HG02571 (cell line): ENCODE measurements at regions not wholly inside any gene's neighbourhood (a gene's known extent, or its start where the extent isn't known, plus 50 kb on each side); places are given as distances from the start of the nearest gene placed in this dataset.

Source experiments
- ATAC-seq: cut with Tn5 transposase; IDR thresholded peaks from one replicate; pipeline ENCODE4 v1.9.1; 2021; ENCODE audit warnings: mild to moderate bottlenecking, moderate library complexity; ENCODE audit not compliant: unreplicated experiment

GRCh38 chr6:74785236-74785635 lies 420.6 kb downstream of the COL12A1 start:
- ATAC-seq = no peak

DNA sequence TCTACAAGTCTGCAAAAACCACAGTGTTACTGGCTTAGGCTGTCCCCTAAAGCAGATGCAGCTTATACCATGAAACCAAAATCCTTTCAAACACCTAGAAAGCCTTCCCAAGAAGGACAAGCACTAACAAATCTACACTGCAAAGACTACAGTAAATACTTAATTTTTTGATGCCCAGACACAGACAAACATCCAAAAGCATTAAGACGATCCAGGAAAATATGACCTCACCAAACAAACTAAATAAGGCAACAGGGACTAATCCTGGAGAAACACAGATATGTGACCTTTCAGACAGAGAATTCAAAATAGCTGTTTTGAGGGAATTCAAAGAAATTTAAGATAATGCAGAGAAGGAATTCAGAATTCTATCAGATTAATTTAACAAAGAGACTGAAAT lies 423.5 kb downstream of the COL12A1 start:
- ATAC-seq = no peak

DNA sequence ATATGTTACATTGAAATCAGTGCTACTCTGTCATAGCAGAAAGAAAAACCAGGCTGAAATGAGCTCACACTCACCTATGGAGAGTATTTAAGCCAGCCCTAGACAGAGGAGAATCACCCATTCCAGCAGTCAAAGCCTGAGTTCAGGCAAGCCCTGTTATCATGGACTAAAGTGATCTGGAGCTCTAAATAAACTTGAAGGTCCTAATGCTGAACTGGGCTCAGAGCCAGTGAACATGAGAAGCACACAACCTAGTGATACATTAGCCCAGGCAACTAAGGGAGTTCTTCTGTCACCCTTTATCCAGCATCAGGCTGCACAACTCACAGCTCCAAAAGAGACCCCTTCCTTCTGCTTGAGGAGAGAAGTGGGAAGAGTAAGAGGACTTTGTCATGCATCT lies 425.0 kb downstream of the COL12A1 start:
- ATAC-seq = no peak

GRCh38 chr6:74768738-74769137 lies 437.1 kb downstream of the COL12A1 start:
- ATAC-seq = no peak

GRCh38 chr6:74768120-74768519 lies 437.7 kb downstream of the COL12A1 start:
- ATAC-seq = no peak

- no peak for ATAC-seq
Measured at GRCh38 chr6:74765486-74765885, 440.4 kb downstream of the COL12A1 start.

DNA sequence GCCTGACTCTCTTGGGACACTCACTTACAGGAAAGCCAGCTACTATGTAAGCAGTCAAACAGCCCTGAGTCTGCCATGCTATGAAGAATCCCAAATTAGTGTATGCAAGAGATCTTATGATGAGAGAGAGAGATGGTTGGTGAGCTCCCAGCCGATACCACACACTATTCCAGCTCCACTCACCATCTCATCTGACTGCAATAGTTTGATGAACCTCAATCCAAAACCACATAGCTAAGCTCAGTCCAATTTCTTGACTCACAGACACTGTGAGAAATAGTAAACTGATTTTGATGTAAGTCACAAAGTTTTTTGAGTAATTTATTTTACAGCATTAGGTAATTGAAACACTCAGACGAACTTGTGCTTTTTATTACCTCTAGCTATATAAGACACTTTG lies 441.4 kb downstream of the COL12A1 start:
- ATAC-seq = no peak

- ATAC-seq = no peak
Measured at GRCh38 chr6:74762841-74763240, 443.0 kb downstream of the COL12A1 start.

DNA sequence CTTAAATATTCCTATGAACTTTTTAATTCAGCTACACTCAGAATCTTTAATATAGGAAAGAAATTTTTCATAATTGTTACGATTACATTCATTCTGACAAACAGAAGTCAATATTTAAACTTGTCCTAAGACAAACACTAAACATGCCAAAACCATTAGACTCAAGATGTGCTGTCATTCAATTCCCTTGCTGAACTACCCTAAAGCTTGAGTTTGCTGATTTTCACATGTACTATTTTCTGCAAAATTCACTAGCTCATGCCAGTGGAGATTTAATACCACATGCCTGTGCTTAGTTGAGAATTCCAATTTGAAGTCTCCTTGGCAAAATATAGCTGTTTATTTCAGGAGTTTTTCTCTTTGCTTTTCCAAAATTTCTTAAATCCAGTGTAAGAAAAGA lies 448.0 kb downstream of the COL12A1 start:
- ATAC-seq = no peak

GRCh38 chr6:74756923-74757322 lies 448.9 kb downstream of the COL12A1 start:
- ATAC-seq = no peak

DNA sequence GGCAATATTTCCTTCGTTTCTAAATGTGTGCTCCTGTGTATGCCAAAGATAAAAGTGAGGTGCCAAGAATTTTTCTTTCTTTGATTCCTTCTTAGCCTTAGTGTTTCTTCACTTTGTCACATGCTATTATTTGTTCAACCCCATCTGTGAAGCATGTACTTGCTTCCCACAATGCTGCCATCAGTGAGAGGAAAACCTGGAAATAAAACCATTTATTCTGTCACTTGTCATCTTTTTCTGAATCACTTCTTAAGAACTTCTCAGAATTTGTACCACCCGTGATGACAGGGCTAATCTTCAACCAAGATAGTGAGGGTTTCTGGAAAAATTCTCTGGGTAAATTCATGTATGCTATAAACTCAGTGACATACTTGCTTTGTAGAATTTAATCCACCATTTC lies 450.1 kb downstream of the COL12A1 start:
- no peak for ATAC-seq

DNA sequence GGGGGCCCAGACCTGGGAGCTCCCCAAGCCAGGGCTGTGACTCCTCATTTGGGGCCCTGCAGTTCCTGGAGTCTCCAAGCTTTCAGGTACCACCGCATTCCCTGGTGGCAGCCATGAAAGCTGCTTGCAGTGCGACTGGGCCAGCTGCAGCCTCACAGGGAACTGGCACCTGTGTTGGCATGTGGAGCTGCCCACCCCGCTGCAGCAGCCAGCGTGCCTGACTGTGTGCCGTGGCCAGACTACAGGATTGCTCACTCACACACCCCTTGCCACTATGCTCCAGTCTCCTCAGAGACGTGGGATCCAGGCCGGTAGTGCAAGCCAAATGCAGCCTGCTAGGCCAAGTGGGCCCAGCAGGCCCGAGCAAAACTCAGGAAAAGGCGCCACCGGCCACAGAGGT lies 450.7 kb downstream of the COL12A1 start:
- ATAC-seq = no peak

DNA sequence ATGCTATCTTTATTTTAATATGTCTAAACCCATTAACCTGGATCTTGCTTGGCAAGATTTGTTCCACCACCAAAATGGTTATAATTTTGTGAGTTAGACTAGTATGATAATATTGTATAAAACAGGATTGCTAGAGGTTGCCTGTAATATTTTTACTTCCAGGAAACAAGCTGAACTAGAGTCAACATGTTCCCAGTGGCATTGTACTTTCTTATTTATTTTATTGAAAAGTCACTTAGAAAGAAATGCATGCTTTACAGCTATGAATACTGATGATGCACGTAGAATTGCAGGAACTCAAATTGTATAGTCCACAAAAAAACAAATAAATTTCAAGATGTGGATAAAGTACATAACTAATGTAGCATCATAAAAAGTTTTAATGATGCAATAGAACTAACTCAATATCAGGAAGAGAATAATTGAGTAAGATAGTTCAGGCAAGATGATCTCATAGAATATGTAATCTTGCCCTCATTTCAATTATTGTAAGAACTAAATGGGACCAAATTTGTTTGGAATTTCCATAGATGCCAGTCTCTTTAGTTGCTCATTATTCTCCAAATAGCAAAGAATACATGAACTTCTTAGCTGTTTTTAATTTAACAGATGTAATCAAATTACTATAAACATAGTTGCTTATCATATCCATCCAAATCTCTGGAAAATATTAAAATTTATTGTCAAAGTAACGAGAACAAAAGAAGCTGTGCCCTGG lies 451.8 kb downstream of the COL12A1 start:
- ATAC-seq = no peak

DNA sequence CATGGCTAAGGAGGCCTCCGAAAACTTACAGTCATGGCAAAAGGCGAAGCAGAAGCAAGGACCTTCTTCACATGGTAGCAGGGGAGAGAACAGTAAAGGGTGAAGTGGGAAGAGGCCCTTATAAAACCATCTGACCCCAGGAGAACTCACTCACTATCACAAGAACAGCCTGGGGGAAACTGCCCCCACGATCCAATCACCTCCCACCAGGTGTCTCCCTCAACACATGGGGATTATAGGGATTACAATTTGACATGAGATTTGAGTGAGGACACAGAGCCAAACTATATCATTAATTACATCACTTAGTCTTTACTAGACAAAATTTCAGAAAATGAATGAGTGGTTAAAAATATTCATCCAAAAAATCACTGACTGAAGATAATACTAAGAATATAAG lies 453.6 kb downstream of the COL12A1 start:
- no peak for ATAC-seq

DNA sequence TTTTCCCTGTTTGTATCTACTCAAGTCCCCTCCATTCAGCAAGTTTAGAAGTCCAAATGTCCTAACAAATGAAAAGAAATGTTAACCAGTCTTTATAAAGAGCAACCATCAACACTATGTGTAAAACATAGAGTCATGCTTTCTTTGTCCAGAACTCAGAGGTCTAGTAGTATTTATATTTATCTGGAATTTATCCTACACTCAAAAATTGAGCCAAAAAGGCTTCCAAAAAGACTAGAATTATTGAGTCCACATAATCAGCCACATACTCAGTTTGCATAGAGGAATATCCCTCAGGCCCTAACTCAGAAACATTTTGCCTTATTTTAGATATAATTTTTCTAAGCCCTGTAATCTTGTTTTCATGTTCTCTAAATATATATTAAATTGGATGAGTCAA lies 455.0 kb downstream of the COL12A1 start:
- ATAC-seq = no peak

DNA sequence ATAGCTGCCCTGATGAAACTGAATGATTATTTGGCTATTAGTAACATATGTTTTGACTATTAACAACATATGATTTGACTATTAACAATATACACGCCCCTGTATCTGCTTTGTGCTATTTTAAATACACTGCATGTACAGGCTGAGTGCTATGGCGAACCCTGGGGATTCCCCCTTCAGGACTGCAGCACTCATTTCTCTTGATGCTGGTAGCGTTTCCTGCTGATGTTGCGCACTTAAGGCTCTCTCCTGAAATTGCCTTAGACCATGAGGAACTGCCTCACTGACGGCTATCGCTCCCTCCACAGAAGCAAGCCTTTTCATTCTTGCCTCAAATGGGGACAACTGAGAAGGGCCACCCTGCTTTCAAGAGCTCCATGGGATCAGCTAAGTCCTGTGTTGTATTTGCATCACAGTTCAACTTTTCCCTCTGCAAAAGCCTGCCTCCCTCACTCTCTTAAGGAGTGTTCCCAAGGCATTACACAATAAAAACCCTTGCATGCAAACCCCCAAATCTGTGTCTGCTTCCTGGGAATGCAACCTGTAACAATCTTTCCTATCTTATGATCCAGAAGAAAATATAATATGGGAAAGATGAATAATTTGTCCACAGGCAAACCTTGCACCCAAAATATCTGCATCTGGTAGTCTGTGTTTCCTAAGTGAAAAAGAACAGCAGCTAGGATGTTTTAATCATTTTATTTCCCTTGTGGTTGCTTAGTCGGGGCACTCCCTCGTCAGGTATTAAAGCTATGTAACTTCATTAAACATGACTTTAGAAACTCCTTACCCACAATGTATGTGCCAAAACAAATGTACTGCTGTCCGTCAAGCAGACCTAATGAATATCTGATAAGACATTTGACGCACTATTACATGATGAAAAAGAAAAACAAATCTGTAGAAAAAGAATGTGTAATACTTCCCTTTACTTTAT lies 456.4 kb downstream of the COL12A1 start:
- no peak for ATAC-seq

- no peak for ATAC-seq
Measured at GRCh38 chr6:74745670-74746069, 460.2 kb downstream of the COL12A1 start.

DNA sequence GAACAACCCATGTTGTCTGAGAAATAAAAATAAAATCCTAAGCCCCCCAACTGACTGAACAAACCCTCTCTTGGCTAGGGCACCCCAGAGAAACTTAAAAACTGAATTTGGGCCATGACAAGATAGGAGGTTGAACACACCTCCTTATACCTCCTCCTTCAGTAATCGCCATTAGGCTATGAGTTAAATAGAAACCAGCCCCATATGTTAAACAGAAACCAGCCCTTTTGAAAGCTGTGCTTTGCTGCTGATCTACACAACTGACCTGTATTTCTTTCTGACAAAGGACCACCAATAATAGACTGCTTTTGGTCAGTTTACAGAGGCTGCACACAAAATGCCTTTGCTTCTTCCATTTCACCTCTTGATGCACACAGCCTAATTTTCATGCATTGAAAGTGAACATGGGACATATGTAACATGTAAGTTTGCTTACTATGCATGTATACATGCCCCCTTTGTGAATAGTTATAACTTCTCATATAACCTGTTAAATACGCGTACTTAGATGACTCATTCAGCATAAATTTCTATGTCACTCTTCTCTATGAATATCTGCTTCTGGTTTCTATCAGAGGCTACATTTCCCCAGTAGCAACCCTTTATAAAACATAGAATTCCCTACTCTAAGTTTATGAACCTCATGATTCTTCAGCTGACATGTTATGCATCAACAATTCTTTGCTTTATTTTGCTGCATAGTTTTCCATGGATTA lies 462.9 kb downstream of the COL12A1 start:
- ATAC-seq = peak; percentile 81

DNA sequence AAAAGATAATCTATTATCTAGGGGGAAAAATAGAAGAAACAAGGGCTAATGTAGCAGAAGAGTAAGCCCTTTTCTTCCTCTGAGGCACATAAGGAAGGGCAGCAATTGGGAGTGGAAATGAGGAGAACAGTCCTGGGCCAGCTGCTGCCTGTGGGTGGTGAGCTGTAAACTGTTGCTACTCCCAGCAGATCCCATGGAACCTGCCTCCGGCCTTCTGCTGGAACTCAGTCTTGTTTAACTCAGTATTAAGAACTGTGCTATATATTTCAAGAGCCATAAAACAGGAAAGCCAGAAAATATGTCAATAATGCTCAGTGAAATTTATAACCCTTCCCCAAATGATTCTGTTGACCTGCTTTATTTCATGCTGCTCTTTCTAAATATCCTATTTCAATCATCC lies 464.2 kb downstream of the COL12A1 start:
- no peak for ATAC-seq

GRCh38 chr6:74735304-74735703 lies 470.5 kb downstream of the COL12A1 start:
- no peak for ATAC-seq

DNA sequence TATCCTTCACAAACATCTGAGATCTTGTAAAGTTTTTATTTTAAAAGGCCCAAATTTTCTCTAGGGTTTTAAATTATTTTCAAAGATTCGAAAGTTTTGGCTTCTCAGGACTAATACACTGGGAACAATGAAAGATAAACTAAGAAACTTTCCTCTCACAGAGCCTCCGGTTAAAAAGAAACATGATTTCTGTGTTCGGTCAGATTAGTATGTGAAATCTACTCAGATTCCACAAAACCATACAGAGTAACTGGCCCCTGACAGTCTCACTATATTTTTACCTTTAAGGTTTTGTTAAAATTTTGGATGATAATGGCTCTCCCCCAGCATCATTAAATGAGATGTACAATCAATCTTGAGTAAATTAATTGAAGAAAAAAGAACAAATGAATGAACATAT lies 471.0 kb downstream of the COL12A1 start:
- ATAC-seq = no peak
